ENCODE measurements at regions not wholly inside any gene's neighbourhood (a gene's known extent, or its start where the extent isn't known, plus 50 kb on each side); places are given as distances from the start of the nearest gene placed in this dataset.

GRCh38 chr2:199057936-199058335 is 399.8 kb downstream of the SATB2 start:
- TF ChIP-seq CTCF (IDR thresholded peaks at IDR 0.05) (no peak), EZH2 (IDR thresholded peaks at IDR 0.05; ENCODE audit: borderline replicate concordance, insufficient read depth, low read depth, low read length, poor library complexity, severe bottlenecking) (no peak)
